HCEC 1CT (cell line): ENCODE measurements at regions not wholly inside any gene's neighbourhood (a gene's known extent, or its start where the extent isn't known, plus 50 kb on each side); places are given as distances from the start of the nearest gene placed in this dataset.
A peak's percentile ranks its signal among the peaks of the same experiment; 100 is the strongest.

Experiments
- DNase-seq: peaks from one replicate; pipeline ENCODE4 v3.0.0-alpha.2; 2017

DNA sequence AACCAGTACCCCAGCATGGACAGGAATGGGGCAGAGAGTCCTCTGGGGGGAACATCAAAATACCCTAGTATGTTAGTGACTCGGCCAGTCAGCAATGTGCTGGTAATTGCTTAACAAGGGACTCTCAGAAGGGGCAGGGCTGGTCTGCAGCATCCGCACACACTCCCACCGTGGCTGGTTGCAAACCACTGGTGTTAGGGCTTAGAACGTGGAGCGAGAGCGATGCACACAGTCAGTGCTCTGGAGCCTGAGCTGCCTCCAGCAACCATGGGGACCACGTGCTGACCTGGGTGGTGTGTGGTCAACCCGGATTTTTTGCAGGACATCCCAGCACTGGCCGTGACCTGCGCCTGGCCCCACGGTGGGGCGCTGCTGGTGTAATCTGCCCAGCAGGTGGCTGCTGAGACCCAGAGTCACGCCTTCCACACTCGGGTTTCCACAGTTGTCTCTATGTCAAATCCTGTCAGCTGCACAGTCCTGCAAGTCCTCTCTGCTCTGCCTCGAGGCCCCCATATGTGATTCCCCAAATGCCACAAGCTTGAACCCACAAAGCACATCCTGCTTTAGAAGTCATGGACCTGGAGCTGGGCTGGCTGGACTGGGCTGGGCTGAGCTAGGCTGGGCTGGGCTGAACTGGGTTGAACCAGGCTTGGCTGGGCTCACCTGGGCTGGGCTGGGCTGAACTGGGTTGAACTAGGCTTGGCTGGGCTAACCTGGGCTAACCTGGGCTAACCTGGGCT lies 50.6 kb upstream of the GPC1 start:
- DNase-seq, result no peak

DNA sequence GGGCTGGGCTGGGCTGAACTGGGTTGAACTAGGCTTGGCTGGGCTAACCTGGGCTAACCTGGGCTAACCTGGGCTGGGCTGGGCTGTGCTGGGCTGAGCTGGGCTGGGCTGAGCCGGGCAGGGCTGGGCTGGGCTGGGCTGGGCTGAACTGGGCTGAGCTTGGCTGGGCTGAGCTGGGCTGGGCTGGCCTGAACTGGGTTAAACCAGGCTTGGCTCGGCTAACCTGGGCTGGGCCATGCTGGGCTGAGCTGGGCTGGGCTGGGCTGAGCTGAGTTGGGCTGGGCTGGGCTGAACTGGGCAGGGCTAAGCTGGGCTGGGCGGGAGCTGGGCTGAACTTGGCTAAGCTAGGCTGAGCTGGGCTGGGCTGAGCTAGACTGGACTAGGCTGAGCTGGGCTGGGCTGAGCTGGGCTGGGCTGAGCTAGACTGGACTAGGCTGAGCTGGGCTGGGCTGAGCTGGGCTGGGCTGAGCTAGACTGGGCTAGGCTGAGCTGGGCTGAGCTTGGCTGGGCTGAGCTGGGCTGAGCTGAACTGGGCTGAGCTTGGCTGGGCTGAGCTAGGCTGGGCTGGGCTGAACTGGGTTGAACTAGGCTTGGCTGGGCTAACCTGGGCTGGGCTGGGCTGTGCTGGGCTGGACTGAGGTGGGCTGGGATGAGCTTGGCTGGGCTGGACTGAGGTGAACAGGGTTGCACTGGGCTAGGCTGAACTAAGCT lies 49.9 kb upstream of the GPC1 start:
- DNase-seq, result peak; percentile 17
